ENCODE measurements at regions not wholly inside any gene's neighbourhood (a gene's known extent, or its start where the extent isn't known, plus 50 kb on each side); places are given as distances from the start of the nearest gene placed in this dataset.

- DNase-seq: no peak
These were observed 102.4 kb downstream of the EFNB2 start for GRCh38 chr13:106433066-106433465.

GRCh38 chr13:106432636-106433035 is 102.8 kb downstream of the EFNB2 start:
- DNase-seq: no peak

DNA sequence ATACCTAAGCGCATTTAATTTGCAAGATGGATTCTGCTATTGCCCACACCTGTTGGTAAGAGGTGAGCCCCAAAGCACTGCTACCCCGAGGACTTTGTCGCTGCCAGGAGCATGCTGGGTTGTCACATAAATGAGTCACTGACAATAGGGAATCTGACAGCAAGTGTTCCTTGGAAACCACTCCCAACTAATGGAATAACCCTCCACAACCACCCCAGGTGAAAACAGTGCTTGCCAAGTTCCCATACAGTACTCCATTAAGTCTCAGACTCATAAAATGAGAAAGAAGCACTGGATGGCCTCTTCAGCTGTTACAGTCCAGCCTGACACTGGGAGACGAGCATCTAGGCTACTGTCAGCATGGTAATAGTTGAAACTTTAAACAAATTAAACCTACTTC is 108.6 kb downstream of the EFNB2 start:
- no peak for DNase-seq

GRCh38 chr13:106425661-106426060 is 109.8 kb downstream of the EFNB2 start:
- DNase-seq: no peak

GRCh38 chr13:106424805-106425204 is 110.7 kb downstream of the EFNB2 start:
- DNase-seq: no peak

DNA sequence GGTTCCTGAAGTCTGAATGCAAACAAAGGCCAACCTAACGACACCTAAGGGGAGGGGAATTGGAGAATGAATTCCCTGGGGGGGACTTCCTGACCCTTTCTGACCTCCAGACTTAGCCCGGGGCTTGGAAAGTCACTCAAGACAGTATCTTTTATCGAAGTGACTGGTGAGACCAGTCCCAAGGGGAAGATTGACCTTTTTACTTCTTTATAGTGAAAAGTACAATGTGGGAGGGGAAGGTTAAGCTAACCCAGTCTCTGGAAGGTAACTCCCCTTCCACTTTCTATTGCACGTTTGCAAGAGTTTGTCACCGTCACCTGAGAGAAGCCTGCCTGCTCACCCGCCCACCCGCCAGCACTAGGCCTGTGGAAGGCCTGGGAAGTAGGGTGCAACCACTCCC is 111.9 kb downstream of the EFNB2 start:
- DNase-seq: no peak

DNA sequence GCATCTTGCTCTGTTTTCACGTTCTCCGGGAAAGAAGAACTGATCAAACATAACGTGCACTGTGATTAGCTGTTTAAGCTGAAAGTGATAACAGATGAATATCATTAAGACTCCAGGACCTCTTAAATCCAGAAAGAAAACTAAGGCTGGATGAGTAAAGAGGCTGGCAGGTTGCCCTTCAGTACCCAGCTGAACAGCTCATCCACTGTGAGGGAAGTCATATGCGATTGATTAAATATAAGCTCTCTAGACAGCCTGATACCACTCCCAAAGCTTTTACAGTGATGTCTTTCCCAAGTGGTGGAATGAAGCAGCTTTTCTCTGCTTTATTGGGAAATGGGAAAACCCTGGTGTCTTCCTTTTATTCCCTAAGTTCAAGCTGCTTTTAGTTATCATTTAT is 116.9 kb downstream of the EFNB2 start:
- DNase-seq: no peak

- DNase-seq: peak; percentile 34
These were observed 117.9 kb downstream of the EFNB2 start for GRCh38 chr13:106417467-106418110.

DNA sequence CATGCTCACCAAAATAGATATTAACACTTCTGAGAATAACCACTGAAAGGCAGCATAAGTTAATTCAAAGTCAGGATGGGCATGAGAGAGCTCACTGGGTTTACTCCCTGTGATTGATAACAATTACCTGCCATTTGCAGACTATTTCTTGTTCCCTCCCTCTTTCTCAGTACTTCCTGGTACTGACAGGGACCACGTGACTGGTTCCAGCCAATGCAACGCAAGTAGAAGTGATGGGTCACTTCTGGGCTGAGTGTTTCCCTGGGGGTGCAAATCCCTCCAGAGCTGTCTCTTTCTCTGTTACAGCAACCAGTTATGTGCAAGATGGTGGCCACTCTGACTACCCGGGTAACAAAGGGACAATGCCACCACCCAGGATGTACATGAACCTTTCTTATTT is 118.8 kb downstream of the EFNB2 start:
- DNase-seq: no peak

- DNase-seq: no peak
These were observed 119.5 kb downstream of the EFNB2 start for GRCh38 chr13:106415971-106416370.

GRCh38 chr13:106415442-106415841 is 120.0 kb downstream of the EFNB2 start:
- DNase-seq: no peak

DNA sequence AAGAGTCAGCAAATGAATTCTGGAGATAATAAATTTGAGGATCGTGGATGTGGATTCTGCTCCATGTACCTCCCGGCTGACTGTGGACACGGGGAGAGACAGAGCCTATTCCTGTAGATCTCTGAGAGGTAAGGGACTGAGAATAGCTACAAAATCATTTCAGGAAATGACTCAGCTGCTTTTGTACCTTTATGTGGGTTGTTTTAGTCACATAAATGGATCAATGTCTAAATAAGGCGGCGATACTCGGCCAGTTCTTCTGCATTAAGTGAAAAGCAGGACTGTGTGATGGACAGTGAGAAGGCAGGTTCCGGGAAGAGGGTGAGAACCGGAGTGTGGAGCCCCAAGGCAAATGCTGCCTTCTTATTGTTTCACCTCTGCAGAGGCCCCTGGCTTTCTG is 128.1 kb downstream of the EFNB2 start:
- DNase-seq: no peak

DNA sequence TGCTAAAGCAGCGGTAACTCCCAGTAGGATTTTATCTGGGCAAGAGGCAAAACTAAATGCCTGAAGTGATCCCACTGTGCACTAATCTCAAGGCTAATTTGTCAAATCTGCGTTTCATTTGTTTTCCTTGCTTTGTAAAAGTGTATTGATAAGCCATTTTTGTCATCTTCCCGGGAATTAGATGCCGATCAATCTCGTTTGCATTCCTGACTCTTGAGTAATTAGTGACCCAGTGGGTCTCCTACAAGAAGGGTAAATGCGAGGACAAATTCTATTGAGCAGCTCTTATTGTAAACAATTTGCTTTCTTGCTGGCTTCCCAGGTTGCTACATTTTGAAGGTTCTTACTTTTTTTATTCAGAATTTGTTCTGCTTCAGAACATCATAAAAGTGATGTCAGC is 129.7 kb downstream of the EFNB2 start:
- no peak for DNase-seq

DNA sequence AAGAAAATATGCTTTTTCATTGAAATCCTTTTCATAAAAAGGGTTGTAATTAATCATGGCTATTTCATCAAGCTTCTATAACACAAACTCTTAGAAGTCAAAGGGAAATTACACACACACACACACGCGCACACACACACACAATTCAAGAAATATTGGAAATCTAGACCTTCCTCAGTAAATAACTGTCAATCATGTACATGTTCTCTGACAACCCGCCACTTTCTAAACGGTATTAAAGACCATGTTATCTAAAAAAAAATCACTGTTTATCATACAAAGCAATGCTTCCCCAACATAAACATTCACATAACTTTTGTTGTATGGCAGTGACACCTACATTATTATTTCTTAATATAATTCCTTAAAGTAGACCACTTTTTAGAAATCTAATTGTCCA is 132.2 kb downstream of the EFNB2 start:
- DNase-seq: no peak

- no peak for DNase-seq
These were observed 132.6 kb downstream of the EFNB2 start for GRCh38 chr13:106402866-106403265.

DNA sequence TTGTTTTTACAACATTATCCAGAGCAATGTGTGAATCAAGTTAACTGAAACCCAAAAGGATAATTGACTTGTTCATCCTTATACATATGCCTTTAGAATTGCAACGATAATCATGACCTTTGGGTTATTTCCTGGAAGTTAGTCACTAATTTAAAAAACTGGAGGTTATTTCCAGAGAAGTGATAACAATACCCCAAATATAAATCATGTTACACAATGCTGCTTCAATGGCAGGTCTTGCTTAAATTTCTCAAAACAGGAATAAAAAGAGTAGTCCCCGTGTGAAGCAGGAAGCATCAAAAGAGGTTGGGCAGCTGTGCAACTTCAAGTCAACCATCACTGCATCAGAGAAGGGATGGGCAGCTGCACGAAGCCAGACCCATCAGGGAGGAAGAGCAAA is 134.4 kb downstream of the EFNB2 start:
- no peak for DNase-seq

- no peak for DNase-seq
These were observed 135.2 kb downstream of the EFNB2 start for GRCh38 chr13:106400289-106400688.

GRCh38 chr13:106398289-106398688 is 137.2 kb downstream of the EFNB2 start:
- DNase-seq: no peak

DNA sequence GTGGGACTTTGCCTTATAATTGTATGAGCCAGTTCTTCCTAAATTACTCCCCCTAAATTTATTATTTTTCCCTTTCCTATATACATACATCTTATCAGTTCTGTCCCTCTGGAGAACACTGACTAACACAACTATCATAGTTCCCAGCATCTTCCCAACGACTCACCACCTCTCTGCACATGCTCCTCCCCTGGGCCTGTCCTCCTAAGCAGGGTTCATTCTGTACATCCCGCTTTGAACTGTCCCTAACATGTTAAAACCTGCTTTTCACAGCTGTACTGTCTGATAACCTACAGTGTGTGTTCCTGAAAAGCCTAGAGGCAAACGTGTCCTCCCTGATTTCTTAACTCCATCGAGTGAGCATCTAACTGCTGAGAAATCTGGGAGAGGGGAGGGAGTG is 141.7 kb downstream of the EFNB2 start:
- DNase-seq: no peak

DNA sequence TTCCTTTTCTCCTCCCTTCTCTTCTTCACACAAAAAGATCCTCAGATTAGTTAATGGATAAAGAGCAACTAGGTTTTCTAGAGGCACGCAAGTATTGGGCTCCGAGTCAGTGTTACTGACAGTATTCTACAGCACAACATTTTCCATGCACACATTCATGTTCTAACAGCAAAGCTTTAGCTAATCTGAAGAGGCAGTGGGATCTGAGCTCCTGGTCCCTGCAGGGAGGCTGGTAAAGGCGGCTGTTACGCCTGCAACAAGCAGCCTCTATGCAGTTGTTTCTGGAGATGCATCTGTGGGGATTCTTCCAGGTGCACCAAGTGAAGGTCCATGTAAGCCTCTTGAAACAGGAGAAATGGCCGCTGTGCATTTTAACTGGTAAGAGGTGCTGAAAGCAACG is 143.8 kb downstream of the EFNB2 start:
- DNase-seq: no peak

DNA sequence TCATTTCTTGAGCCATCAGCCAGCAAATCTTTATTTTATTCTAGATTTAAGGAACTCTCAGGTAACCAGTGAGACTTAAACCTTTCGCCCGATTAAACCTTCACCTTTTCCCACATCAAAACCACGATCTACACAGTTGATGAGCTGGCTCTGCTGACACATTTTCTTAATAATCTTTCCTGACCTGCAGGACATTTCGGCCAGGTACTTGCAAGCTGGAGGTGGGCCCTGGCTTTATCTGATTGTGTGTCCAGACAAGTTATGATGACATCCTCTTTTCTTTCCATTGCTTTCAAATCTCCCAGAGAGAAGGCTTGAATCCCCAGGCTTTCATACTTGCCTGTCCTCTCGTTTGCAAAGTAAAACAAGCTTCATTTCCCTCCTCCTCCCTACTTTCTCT is 144.2 kb downstream of the EFNB2 start:
- DNase-seq: no peak

DNA sequence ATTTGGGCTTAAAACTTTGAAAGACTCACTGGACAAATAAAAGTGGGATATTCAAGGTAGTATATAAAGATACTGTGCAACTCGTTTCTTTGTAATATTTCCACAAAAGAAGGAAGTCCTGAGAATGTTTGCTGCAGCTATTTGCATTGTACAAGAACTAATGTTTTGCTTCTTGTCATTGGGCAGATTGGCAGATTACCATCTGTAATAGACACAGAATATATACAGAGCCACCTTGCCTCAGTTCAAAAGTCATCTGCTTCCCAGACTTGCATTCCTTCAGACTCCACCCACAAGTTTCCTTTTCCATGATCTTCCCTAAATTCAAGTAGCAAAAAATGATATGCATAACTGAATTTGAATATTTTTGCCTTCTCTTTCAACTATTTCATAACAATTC is 145.1 kb downstream of the EFNB2 start:
- DNase-seq: no peak

DNA sequence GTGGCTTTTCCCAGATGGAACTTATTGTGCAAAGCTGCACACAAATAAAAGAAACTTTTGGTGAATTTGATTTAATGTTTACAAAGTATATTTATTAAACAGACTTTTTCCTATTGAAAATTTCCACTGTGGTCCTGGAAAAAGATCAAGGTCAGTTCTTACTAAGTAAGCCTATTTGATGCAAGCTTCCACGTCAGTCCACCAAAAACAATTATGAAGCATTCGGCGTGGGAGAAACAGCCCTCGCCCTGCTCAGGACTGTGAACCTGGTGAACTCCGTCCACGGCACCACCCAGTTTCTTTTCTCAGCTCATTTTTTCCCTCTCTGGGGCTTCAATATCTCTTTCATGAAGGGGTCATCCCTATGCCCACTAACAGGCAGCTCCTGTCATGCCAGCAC is 149.8 kb downstream of the EFNB2 start:
- no peak for DNase-seq

DNA sequence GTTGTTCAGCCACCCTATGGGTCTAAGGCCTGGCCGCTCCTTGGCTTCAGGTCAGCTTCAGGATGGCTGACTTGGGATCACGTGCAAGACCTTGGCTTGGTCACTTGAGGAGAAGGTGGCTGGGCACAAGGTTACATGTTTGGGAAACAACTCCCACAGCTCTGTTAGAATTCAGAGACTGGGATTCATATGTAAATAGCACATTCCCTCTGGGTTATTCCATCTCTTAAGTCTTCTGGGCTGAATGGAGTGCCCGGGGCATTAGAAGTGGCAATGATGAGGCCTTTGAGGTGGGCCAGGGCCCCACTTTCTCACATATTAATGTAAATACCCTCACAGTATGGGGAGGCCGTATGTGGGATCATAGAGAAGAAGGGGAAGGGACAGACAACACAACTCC is 150.9 kb downstream of the EFNB2 start:
- DNase-seq: no peak

DNA sequence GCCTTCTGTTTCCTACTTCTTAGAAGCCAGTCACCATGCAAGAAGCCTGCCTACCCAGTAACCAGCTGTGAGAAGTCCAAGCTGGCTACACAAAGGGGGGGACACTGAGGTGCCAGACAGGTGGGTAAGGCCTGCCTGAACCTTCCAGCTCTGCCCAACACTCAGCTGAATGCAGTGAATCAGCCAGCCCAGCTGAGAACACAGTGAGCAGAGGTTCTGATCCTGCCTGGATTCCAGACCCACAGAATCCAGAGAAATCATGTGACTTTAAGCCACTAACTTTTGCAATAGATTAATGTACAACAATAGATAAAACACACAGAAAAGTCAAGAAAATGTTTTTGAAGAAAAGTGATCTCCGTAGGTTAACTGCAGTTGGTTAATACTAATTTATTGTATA is 151.7 kb downstream of the EFNB2 start:
- DNase-seq: no peak

DNA sequence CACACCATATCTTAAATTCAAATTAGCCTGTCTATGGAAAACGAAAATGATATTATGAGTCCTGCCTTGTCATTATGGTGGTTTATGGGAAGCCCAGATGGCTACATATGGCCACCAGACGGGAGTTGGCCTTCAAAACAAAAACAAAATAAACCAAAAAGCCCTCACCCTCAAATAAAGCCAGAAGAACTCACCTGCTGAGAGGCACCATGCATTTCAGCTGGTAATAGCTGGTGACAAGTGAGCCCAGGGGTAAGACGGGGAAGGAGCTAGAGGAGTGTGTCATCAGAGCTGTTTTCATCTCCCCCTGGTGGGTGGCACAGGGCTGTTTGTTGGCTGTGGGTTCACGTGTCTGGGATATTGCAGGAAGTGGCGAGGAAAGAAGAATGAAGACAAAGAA is 152.9 kb downstream of the EFNB2 start:
- no peak for DNase-seq
